Thoracic aorta (tissue), 2 donors: ENCODE measurements at regions not wholly inside any gene's neighbourhood (a gene's known extent, or its start where the extent isn't known, plus 50 kb on each side); places are given as distances from the start of the nearest gene placed in this dataset.

Experiments
- ATAC-seq: fragments of 150-250 bp; one replicate; pipeline ENCODE4 v1.8.0; 2017; ENCODE audit warnings: low read depth; ENCODE audit not compliant: insufficient number of reproducible peaks, low FRiP score
- DNase-seq: peaks from one replicate; pipeline ENCODE4 v3.0.0-alpha.2; 2020; ENCODE audit warnings: low spot score
- H3K27ac ChIP-seq, 2 donors: fragments of 200-600 bp; sonication (generic); 1 replicate in 1 of 2; 2 replicates in 1 of 2; pipeline ENCODE4 v1.5.1; 2016; ENCODE audit warnings: mild to moderate bottlenecking in 2 of 2, moderate library complexity in 2 of 2
- H3K27me3 ChIP-seq: fragments of 200-600 bp; sonication (generic); replicated peaks from 2 replicates; pipeline ENCODE4 v1.6.0; 2016; ENCODE audit warnings: mild to moderate bottlenecking; ENCODE audit not compliant: insufficient read depth
- H3K36me3 ChIP-seq: fragments of 200-600 bp; sonication (generic); one replicate; pipeline ENCODE4 v1.5.1; 2016
- H3K4me1 ChIP-seq, 2 donors: fragments of 200-600 bp; sonication (generic); 1 replicate in 1 of 2; 2 replicates in 1 of 2; pipeline versions ENCODE4 v1.5.1 to v1.6.0; 2016; ENCODE audit warnings: low read depth in 2 of 2, mild to moderate bottlenecking in 1 of 2; ENCODE audit not compliant: control insufficient read depth in 1 of 2
- H3K4me3 ChIP-seq: fragments of 200-600 bp; sonication (generic); 2 replicates; pipeline ENCODE4 v1.5.1; 2016; ENCODE audit warnings: mild to moderate bottlenecking
- H3K9me3 ChIP-seq: fragments of 200-600 bp; sonication (generic); 2 replicates; pipeline ENCODE4 v1.5.1; 2016
- CTCF ChIP-seq: fragments of 200-600 bp; sonication (generic); IDR thresholded peaks from one replicate; pipeline ENCODE4 v1.5.1; 2019; ENCODE audit warnings: antibody characterized with exemption

- no peak overlapping the region for H3K4me3 ChIP-seq
- H3K36me3 ChIP-seq: no peaks in the 10 kb centered on the region
- H3K4me1 ChIP-seq: peaks cover 6 to 41% of the 10 kb centered on the region in 2 donors
- H3K27ac ChIP-seq: no peak overlapping the region
- no peak for TF ChIP-seq CTCF
- no peaks in the 10 kb centered on the region for H3K27me3 ChIP-seq
- no peak for DNase-seq
- no peaks in the 10 kb centered on the region for H3K9me3 ChIP-seq
- ATAC-seq: no peak
Observed at GRCh38 chr3:177610686-177611633, 413.7 kb upstream of the TBL1XR1 start.

- DNase-seq: no peak
- ATAC-seq: no peak
- H3K4me3 ChIP-seq: no peak overlapping the region
- H3K27me3 ChIP-seq: no peaks in the 10 kb centered on the region
- TF ChIP-seq CTCF: no peak
- H3K4me1 ChIP-seq: peaks cover 6 to 41% of the 10 kb centered on the region in 2 donors
- H3K9me3 ChIP-seq: no peaks in the 10 kb centered on the region
- H3K36me3 ChIP-seq: no peaks in the 10 kb centered on the region
- H3K27ac ChIP-seq: no peak overlapping the region
Observed at GRCh38 chr3:177611752-177612334, 414.6 kb upstream of the TBL1XR1 start.

GRCh38 chr3:177613901-177614300 is 416.6 kb upstream of the TBL1XR1 start:
- Histone ChIP-seq H3K9me3 (no peaks in the 10 kb centered on the region), H3K27me3 (no peaks in the 10 kb centered on the region), H3K27ac (no peak overlapping the region), H3K4me1 (peaks cover 1 to 28% of the 10 kb centered on the region in 2 donors), H3K4me3 (no peak overlapping the region), H3K36me3 (no peaks in the 10 kb centered on the region)
- TF ChIP-seq CTCF: no peak
- DNase-seq (no peak), ATAC-seq (no peak)

GRCh38 chr3:177615015-177615414 is 417.7 kb upstream of the TBL1XR1 start:
- no peaks in the 10 kb centered on the region for H3K27me3 ChIP-seq
- DNase-seq: no peak
- no peak overlapping the region for H3K4me3 ChIP-seq
- H3K27ac ChIP-seq: no peak overlapping the region
- no peak for ATAC-seq
- no peak for TF ChIP-seq CTCF
- no peaks in the 10 kb centered on the region for H3K36me3 ChIP-seq
- no peaks in the 10 kb centered on the region for H3K9me3 ChIP-seq
- H3K4me1 ChIP-seq: peaks cover 10 to 33% of the 10 kb centered on the region in 2 donors
